Neural cell (in vitro differentiated cells): ENCODE measurements at regions not wholly inside any gene's neighbourhood (a gene's known extent, or its start where the extent isn't known, plus 50 kb on each side); places are given as distances from the start of the nearest gene placed in this dataset.
A peak's percentile ranks its signal among the peaks of the same experiment; 100 is the strongest.

Experiments
- H2AFZ ChIP-seq: fragments of 200-600, 300-800 bp; sonication (generic), shearing (Covaris generic); 2 replicates; pipeline ENCODE4 v1.6.0; 2014; ENCODE audit warnings: low read depth, mild to moderate bottlenecking, antibody characterized with exemption, low read length, moderate library complexity
- H3F3A ChIP-seq: fragments of 200-600 bp; shearing (Covaris generic); 2 replicates; pipeline ENCODE4 v1.6.1; 2016; ENCODE audit warnings: mild to moderate bottlenecking, moderate library complexity, mixed read lengths, antibody characterized with exemption, low read length; ENCODE audit not compliant: insufficient read depth, poor library complexity, severe bottlenecking
- H3K27ac ChIP-seq: fragments of 200-600, 300-800 bp; sonication (generic), shearing (Covaris generic); 2 replicates; pipeline ENCODE4 v1.5.1; 2014; ENCODE audit warnings: mild to moderate bottlenecking, low read length, moderate library complexity
- H3K27me3 ChIP-seq: fragments of 300-800, 200-600 bp; sonication (generic), shearing (Covaris generic); 2 replicates; pipeline ENCODE4 v1.6.0; 2014; ENCODE audit warnings: mild to moderate bottlenecking, low read depth, low read length, moderate library complexity; ENCODE audit not compliant: insufficient read depth
- H3K36me3 ChIP-seq: fragments of 300-800, 200-600 bp; sonication (generic), shearing (Covaris generic); 2 replicates; pipeline ENCODE4 v1.5.1; 2014; ENCODE audit warnings: mild to moderate bottlenecking, antibody characterized with exemption, low read length, moderate library complexity; ENCODE audit not compliant: insufficient read depth
- H3K4me2 ChIP-seq: fragments of 300-800, 200-600 bp; sonication (generic), shearing (Covaris generic); 2 replicates; pipeline ENCODE4 v1.6.0; 2014; ENCODE audit warnings: mild to moderate bottlenecking, low read length
- H3K4me3 ChIP-seq: fragments of 300-800, 200-600 bp; sonication (generic), shearing (Covaris generic); 2 replicates; pipeline ENCODE4 v1.5.1; 2014; ENCODE audit warnings: mild to moderate bottlenecking, low read length, moderate library complexity
- H3K79me2 ChIP-seq: fragments of 200-600 bp; shearing (Covaris generic); replicated peaks from 2 replicates; pipeline ENCODE4 v1.6.0; 2014; ENCODE audit warnings: mild to moderate bottlenecking, low read length, moderate library complexity; ENCODE audit not compliant: insufficient read depth
- H3K9ac ChIP-seq: fragments of 300-800, 200-600 bp; sonication (generic), shearing (Covaris generic); 2 replicates; pipeline ENCODE4 v1.6.1; 2016; ENCODE audit warnings: mild to moderate bottlenecking, low read length, mixed read lengths
- H3K9me2 ChIP-seq: fragments of 200-600 bp; shearing (Covaris generic); 2 replicates; pipeline ENCODE4 v1.6.1; 2016; ENCODE audit warnings: mild to moderate bottlenecking, low read length, mixed read lengths; ENCODE audit not compliant: insufficient read depth
- H3K9me3 ChIP-seq: fragments of 200-600, 300-800 bp; sonication (generic), shearing (Covaris generic); 2 replicates; pipeline ENCODE4 v1.6.1; 2016; ENCODE audit warnings: mild to moderate bottlenecking, mixed run types, low read length, moderate library complexity, mixed read lengths
- H4K20me1 ChIP-seq: fragments of 200-600 bp; shearing (Covaris generic); 2 replicates; pipeline ENCODE4 v1.6.1; 2016; ENCODE audit warnings: mild to moderate bottlenecking, mixed run types; ENCODE audit not compliant: insufficient read depth
- EP300 ChIP-seq: fragments of 450-650 bp; conservative IDR thresholded peaks from 2 replicates; pipeline ENCODE4 v1.6.1; 2014; ENCODE audit warnings: antibody characterized with exemption, mild to moderate bottlenecking, moderate library complexity; ENCODE audit not compliant: poor library complexity, severe bottlenecking
- EZH2 ChIP-seq: fragments of 200-600, 300-800 bp; shearing (Covaris generic), sonication (generic); IDR thresholded peaks from 2 replicates; pipeline ENCODE4 v1.6.1; 2014; ENCODE audit warnings: antibody characterized with exemption, low read length, borderline replicate concordance, mild to moderate bottlenecking; ENCODE audit not compliant: insufficient read depth, poor library complexity, severe bottlenecking
- POLR2AphosphoS5 ChIP-seq: IDR thresholded peaks from 2 replicates; pipeline ENCODE4 v1.6.1; 2012
- RAD21 ChIP-seq: fragments of 450-650 bp; conservative IDR thresholded peaks from 2 replicates; pipeline ENCODE4 v1.6.1; 2014; ENCODE audit warnings: antibody characterized with exemption, mild to moderate bottlenecking, moderate library complexity
- SMC3 ChIP-seq: fragments of 450-650 bp; conservative IDR thresholded peaks from 2 replicates; pipeline ENCODE4 v1.6.1; 2014; ENCODE audit warnings: antibody characterized with exemption, mild to moderate bottlenecking, moderate library complexity; ENCODE audit not compliant: poor library complexity
- TAF1 ChIP-seq: IDR thresholded peaks from 2 replicates; pipeline ENCODE4 v1.6.1; 2012; ENCODE audit warnings: low read depth
- TF ChIP-seq, protein P1 (sequence below): IDR thresholded peaks from 2 replicates; pipeline ENCODE4 v1.6.1; 2012; ENCODE audit warnings: borderline replicate concordance
- TF ChIP-seq, protein P2 (sequence below): fragments of 450-650 bp; IDR thresholded peaks from 2 replicates; pipeline ENCODE4 v1.5.1; 2014; ENCODE audit warnings: antibody characterized with exemption, mild to moderate bottlenecking, moderate library complexity; ENCODE audit not compliant: poor library complexity, severe bottlenecking

DNA sequence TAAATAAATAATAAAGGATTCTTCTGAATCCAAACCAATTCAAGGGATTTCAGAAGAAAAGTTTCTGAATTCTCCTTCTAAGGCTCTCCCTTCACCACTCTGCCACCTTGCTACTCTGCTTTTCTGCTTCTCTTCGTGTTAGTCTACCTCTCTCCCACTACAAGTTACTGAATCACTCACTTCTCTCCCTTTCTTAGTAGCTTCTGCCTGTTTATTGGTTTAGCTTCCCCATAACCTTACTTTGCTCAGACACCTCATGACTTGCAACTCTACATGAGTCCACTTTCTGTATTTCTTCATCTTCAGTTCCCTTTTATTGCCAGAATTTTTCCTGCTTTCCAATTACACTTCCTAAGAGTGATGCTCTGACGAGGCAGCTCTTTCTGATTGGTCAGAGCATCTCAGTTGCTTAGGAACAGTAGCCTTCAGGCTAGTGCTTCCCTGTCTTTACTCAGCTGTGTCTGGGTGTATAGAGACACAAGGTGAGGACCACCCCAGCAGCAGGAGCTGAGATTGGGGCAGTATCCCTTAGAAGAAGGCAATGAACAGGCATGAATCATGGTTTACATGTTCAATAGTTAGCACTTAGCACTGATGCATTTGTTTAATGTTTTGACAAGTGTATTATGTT, 144.6 kb downstream of the SLC30A10 start:
- Histone ChIP-seq H3K9me3 (no peaks in the 10 kb centered on the region), H3F3A (no peaks in the 10 kb centered on the region), H3K4me3 (peak overlapping the region; percentile 9), H3K9ac (no peak overlapping the region), H3K27ac (no peak overlapping the region), H3K79me2 (no peaks in the 10 kb centered on the region), H3K4me2 (peak overlapping the region; percentile 30), H2AFZ (no peak overlapping the region), H3K27me3 (no peaks in the 10 kb centered on the region), H3K9me2 (no peaks in the 10 kb centered on the region), H3K36me3 (no peaks in the 10 kb centered on the region), H4K20me1 (no peaks in the 10 kb centered on the region)
- TF ChIP-seq EP300 (peak; percentile 22), TAF1 (no peak), POLR2AphosphoS5 (peak; percentile 20)
- TF ChIP-seq, protein P1, sequence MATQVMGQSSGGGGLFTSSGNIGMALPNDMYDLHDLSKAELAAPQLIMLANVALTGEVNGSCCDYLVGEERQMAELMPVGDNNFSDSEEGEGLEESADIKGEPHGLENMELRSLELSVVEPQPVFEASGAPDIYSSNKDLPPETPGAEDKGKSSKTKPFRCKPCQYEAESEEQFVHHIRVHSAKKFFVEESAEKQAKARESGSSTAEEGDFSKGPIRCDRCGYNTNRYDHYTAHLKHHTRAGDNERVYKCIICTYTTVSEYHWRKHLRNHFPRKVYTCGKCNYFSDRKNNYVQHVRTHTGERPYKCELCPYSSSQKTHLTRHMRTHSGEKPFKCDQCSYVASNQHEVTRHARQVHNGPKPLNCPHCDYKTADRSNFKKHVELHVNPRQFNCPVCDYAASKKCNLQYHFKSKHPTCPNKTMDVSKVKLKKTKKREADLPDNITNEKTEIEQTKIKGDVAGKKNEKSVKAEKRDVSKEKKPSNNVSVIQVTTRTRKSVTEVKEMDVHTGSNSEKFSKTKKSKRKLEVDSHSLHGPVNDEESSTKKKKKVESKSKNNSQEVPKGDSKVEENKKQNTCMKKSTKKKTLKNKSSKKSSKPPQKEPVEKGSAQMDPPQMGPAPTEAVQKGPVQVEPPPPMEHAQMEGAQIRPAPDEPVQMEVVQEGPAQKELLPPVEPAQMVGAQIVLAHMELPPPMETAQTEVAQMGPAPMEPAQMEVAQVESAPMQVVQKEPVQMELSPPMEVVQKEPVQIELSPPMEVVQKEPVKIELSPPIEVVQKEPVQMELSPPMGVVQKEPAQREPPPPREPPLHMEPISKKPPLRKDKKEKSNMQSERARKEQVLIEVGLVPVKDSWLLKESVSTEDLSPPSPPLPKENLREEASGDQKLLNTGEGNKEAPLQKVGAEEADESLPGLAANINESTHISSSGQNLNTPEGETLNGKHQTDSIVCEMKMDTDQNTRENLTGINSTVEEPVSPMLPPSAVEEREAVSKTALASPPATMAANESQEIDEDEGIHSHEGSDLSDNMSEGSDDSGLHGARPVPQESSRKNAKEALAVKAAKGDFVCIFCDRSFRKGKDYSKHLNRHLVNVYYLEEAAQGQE, result peak; percentile 40

DNA sequence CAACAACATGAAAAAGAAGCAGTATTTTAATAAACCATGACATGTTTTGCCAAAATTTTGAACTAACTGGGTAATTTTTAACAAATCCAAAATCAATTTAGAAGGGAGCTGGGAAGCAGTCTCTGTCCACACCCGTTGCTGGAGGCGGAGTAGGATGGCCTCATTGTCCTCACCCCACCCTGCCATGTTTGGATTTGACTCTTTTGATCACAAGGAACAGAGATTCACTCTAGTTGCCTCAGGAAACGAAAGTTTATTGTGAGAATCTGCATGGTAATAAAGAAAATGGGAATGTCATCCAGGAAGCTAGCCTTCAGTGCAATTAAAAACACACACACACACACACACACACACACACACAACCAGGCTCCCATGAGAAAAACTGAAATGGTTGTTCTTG, 145.4 kb downstream of the SLC30A10 start:
- Histone ChIP-seq H3K79me2 (no peaks in the 10 kb centered on the region), H3F3A (no peaks in the 10 kb centered on the region), H3K4me3 (no peak overlapping the region), H3K27ac (no peak overlapping the region), H3K4me2 (no peak overlapping the region), H3K9me2 (no peaks in the 10 kb centered on the region), H3K36me3 (no peaks in the 10 kb centered on the region), H4K20me1 (no peaks in the 10 kb centered on the region), H3K9me3 (no peaks in the 10 kb centered on the region), H3K9ac (no peak overlapping the region), H3K27me3 (no peaks in the 10 kb centered on the region), H2AFZ (no peak overlapping the region)
- TF ChIP-seq, protein P2, sequence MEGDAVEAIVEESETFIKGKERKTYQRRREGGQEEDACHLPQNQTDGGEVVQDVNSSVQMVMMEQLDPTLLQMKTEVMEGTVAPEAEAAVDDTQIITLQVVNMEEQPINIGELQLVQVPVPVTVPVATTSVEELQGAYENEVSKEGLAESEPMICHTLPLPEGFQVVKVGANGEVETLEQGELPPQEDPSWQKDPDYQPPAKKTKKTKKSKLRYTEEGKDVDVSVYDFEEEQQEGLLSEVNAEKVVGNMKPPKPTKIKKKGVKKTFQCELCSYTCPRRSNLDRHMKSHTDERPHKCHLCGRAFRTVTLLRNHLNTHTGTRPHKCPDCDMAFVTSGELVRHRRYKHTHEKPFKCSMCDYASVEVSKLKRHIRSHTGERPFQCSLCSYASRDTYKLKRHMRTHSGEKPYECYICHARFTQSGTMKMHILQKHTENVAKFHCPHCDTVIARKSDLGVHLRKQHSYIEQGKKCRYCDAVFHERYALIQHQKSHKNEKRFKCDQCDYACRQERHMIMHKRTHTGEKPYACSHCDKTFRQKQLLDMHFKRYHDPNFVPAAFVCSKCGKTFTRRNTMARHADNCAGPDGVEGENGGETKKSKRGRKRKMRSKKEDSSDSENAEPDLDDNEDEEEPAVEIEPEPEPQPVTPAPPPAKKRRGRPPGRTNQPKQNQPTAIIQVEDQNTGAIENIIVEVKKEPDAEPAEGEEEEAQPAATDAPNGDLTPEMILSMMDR, result no peak
- no peak for TF ChIP-seq RAD21

DNA sequence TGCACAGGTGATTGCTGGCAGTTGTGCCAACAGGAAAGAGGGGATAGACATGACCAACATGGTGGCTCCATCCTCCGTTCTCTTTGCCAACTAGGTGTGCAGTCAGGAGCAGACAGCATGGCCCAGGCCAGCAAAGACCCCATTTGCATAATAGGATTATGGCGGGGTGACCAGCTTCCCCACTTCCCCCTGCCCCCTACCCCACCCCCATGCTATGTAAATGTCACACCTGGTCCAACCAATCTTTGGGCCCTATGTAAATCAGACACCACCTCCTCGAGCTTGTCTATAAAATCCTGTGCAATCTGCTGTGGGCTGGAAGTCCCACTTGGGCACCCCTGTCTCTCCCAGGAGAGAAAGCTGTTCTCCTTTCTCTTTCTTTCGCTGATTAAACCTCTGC, 146.0 kb downstream of the SLC30A10 start:
- TF ChIP-seq SMC3 (no peak), EZH2 (no peak), TAF1 (no peak)
- Histone ChIP-seq H3K36me3 (no peaks in the 10 kb centered on the region), H4K20me1 (no peaks in the 10 kb centered on the region), H3K27ac (no peak overlapping the region), H3K9me2 (no peaks in the 10 kb centered on the region), H3K79me2 (no peaks in the 10 kb centered on the region), H3K9me3 (no peaks in the 10 kb centered on the region), H3F3A (no peaks in the 10 kb centered on the region), H3K9ac (no peak overlapping the region), H3K4me2 (no peak overlapping the region), H3K4me3 (no peak overlapping the region), H2AFZ (no peak overlapping the region), H3K27me3 (no peaks in the 10 kb centered on the region)
